Activated T-cell treated with anti-CD3 and anti-CD28 coated beads, Interleukin-2, amount 50 U/mL, for 1 hour (primary cell): ENCODE measurements at regions not wholly inside any gene's neighbourhood (a gene's known extent, or its start where the extent isn't known, plus 50 kb on each side); places are given as distances from the start of the nearest gene placed in this dataset.

Experiments
- DNase-seq: peaks from one replicate; pipeline ENCODE4 v3.0.0-alpha.2; 2020

GRCh38 chr14:97312910-97313309, 515.7 kb downstream of the VRK1 start:
- no peak for DNase-seq

GRCh38 chr14:97315790-97316189, 518.6 kb downstream of the VRK1 start:
- no peak for DNase-seq

GRCh38 chr14:97318380-97318779, 521.2 kb downstream of the VRK1 start:
- DNase-seq = no peak

GRCh38 chr14:97319691-97320090, 522.5 kb downstream of the VRK1 start:
- no peak for DNase-seq

- DNase-seq = no peak
Observed at GRCh38 chr14:97328743-97329142, 531.6 kb downstream of the VRK1 start.

- no peak for DNase-seq
Observed at GRCh38 chr14:97329701-97330100, 532.5 kb downstream of the VRK1 start.

GRCh38 chr14:97331058-97331457, 533.9 kb downstream of the VRK1 start:
- no peak for DNase-seq

GRCh38 chr14:97331526-97331925, 534.3 kb downstream of the VRK1 start:
- no peak for DNase-seq

GRCh38 chr14:97336179-97336578, 539.0 kb downstream of the VRK1 start:
- DNase-seq = no peak

GRCh38 chr14:97336816-97337215, 539.6 kb downstream of the VRK1 start:
- no peak for DNase-seq

GRCh38 chr14:97337267-97337666, 540.1 kb downstream of the VRK1 start:
- no peak for DNase-seq

- no peak for DNase-seq
Observed at GRCh38 chr14:97337670-97338069, 540.5 kb downstream of the VRK1 start.

GRCh38 chr14:97344666-97345065, 547.5 kb downstream of the VRK1 start:
- DNase-seq = no peak

- no peak for DNase-seq
Observed at GRCh38 chr14:97346675-97347074, 549.5 kb downstream of the VRK1 start.

GRCh38 chr14:97349463-97349862, 552.3 kb downstream of the VRK1 start:
- no peak for DNase-seq

- no peak for DNase-seq
Observed at GRCh38 chr14:97349946-97350345, 552.8 kb downstream of the VRK1 start.

GRCh38 chr14:97350415-97350814, 553.2 kb downstream of the VRK1 start:
- DNase-seq = no peak

GRCh38 chr14:97350894-97351731, 553.9 kb downstream of the VRK1 start:
- DNase-seq = no peak

- no peak for DNase-seq
Observed at GRCh38 chr14:97353102-97353501, 555.9 kb downstream of the VRK1 start.

- DNase-seq = no peak
Observed at GRCh38 chr14:97354119-97354722, 557.0 kb downstream of the VRK1 start.

GRCh38 chr14:97359341-97359740, 562.2 kb downstream of the VRK1 start:
- DNase-seq = no peak

GRCh38 chr14:97361181-97361580, 564.0 kb downstream of the VRK1 start:
- no peak for DNase-seq

GRCh38 chr14:97361958-97362357, 564.8 kb downstream of the VRK1 start:
- DNase-seq = no peak

- no peak for DNase-seq
Observed at GRCh38 chr14:97366400-97366799, 569.2 kb downstream of the VRK1 start.

- DNase-seq = no peak
Observed at GRCh38 chr14:97367278-97367677, 570.1 kb downstream of the VRK1 start.
